ENCODE measurements at regions not wholly inside any gene's neighbourhood (a gene's known extent, or its start where the extent isn't known, plus 50 kb on each side); places are given as distances from the start of the nearest gene placed in this dataset.

DNA sequence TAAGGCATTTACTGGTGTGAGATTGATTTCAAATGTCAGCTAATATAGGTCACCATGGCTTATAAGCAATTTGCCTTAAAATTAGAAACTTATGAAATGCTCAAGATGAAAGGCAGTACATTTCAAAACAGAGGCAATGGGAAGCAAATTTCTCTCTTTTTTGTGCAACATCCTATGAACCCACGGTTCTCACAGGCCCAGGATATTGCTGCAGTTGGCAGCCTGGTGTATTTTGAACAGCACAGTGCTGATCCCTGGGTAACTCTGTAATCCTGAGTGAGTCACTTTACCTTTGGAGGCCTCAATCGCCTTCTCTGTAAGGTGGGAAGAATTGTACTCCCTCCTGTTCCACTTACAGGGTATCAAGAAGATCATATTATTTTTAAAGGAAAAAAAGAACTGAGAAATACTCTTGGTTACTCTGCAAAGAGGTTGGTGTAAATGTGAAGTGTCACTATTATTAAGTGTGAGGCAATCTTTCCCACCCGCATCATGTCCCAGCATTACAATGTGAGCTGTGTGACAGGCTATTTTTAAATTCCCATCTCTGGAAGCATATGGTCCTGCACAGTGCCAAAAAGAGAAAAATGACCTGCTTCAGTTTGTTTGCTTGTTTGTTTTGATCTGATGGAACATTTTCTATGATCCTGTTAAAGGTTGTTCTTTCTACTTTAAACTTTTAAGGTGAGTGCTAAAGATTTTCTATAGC lies 190.1 kb upstream of the LPP start:
- CTCF ChIA-PET, result interaction anchor here (1.2 kb wide), 1 partner anchor 223 kb away, joined by 5 read pairs; no protein-coding TSS in a partner anchor
- H3K27ac ChIP-seq (ENCODE audit: extremely low read depth, low read depth, low read length), result no peak overlapping the region
- no peaks in the 10 kb centered on the region for H3K36me3 ChIP-seq (ENCODE audit: control insufficient read depth in 2 of 2, insufficient read depth in 1 of 2, low read length in 2 of 2)
- H3K9me3 ChIP-seq (ENCODE audit: control insufficient read depth, insufficient read depth, low read depth, low read length), result no peaks in the 10 kb centered on the region
- no peaks in the 10 kb centered on the region for H3K4me1 ChIP-seq (ENCODE audit: control insufficient read depth, insufficient read depth, low read length)
- POLR2A ChIA-PET, result no interaction called here
- TF ChIP-seq, protein P1, sequence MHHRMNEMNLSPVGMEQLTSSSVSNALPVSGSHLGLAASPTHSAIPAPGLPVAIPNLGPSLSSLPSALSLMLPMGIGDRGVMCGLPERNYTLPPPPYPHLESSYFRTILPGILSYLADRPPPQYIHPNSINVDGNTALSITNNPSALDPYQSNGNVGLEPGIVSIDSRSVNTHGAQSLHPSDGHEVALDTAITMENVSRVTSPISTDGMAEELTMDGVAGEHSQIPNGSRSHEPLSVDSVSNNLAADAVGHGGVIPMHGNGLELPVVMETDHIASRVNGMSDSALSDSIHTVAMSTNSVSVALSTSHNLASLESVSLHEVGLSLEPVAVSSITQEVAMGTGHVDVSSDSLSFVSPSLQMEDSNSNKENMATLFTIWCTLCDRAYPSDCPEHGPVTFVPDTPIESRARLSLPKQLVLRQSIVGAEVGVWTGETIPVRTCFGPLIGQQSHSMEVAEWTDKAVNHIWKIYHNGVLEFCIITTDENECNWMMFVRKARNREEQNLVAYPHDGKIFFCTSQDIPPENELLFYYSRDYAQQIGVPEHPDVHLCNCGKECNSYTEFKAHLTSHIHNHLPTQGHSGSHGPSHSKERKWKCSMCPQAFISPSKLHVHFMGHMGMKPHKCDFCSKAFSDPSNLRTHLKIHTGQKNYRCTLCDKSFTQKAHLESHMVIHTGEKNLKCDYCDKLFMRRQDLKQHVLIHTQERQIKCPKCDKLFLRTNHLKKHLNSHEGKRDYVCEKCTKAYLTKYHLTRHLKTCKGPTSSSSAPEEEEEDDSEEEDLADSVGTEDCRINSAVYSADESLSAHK (tag by site-specific recombination; IDR thresholded peaks at IDR 0.05), result no peak
- TF ChIP-seq ZBTB21 (tag by site-specific recombination; IDR thresholded peaks at IDR 0.05) (no peak), ZFP37 (tag by site-specific recombination; IDR thresholded peaks at IDR 0.05) (no peak), GLIS1 (tag by site-specific recombination; IDR thresholded peaks at IDR 0.05) (no peak), ZNF266 (tag by site-specific recombination; IDR thresholded peaks at IDR 0.05; ENCODE audit: low read depth) (no peak), ZNF140 (tag by site-specific recombination; IDR thresholded peaks at IDR 0.05) (no peak), ZNF837 (tag by site-specific recombination; IDR thresholded peaks at IDR 0.05) (no peak), ZNF211 (tag by site-specific recombination; IDR thresholded peaks at IDR 0.05; ENCODE audit: low read depth) (no peak), ZNF416 (tag by site-specific recombination; IDR thresholded peaks at IDR 0.05) (no peak), HIC1 (tag by site-specific recombination; IDR thresholded peaks at IDR 0.05) (no peak), ZNF302 (tag by site-specific recombination; IDR thresholded peaks at IDR 0.05; ENCODE audit: low read depth) (no peak), ZBTB7A (tag by site-specific recombination; IDR thresholded peaks at IDR 0.05; ENCODE audit: low read depth) (no peak), ZFHX2 (tag by site-specific recombination; conservative IDR thresholded peaks at IDR 0.05) (no peak), PRDM10 (tag by site-specific recombination; IDR thresholded peaks at IDR 0.05) (no peak)
- TF ChIP-seq, protein P2, sequence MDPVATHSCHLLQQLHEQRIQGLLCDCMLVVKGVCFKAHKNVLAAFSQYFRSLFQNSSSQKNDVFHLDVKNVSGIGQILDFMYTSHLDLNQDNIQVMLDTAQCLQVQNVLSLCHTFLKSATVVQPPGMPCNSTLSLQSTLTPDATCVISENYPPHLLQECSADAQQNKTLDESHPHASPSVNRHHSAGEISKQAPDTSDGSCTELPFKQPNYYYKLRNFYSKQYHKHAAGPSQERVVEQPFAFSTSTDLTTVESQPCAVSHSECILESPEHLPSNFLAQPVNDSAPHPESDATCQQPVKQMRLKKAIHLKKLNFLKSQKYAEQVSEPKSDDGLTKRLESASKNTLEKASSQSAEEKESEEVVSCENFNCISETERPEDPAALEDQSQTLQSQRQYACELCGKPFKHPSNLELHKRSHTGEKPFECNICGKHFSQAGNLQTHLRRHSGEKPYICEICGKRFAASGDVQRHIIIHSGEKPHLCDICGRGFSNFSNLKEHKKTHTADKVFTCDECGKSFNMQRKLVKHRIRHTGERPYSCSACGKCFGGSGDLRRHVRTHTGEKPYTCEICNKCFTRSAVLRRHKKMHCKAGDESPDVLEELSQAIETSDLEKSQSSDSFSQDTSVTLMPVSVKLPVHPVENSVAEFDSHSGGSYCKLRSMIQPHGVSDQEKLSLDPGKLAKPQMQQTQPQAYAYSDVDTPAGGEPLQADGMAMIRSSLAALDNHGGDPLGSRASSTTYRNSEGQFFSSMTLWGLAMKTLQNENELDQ (tag by site-specific recombination; IDR thresholded peaks at IDR 0.05; ENCODE audit: low read depth), result no peak
- TF ChIP-seq, protein P3, sequence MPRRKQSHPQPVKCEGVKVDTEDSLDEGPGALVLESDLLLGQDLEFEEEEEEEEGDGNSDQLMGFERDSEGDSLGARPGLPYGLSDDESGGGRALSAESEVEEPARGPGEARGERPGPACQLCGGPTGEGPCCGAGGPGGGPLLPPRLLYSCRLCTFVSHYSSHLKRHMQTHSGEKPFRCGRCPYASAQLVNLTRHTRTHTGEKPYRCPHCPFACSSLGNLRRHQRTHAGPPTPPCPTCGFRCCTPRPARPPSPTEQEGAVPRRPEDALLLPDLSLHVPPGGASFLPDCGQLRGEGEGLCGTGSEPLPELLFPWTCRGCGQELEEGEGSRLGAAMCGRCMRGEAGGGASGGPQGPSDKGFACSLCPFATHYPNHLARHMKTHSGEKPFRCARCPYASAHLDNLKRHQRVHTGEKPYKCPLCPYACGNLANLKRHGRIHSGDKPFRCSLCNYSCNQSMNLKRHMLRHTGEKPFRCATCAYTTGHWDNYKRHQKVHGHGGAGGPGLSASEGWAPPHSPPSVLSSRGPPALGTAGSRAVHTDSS (tag by site-specific recombination; IDR thresholded peaks at IDR 0.05), result no peak
- no peak overlapping the region for H3K4me3 ChIP-seq (ENCODE audit: low read depth, low read length)

Data from HEK293 (cell line).